ENCODE measurements at regions not wholly inside any gene's neighbourhood (a gene's known extent, or its start where the extent isn't known, plus 50 kb on each side); places are given as distances from the start of the nearest gene placed in this dataset.

DNA sequence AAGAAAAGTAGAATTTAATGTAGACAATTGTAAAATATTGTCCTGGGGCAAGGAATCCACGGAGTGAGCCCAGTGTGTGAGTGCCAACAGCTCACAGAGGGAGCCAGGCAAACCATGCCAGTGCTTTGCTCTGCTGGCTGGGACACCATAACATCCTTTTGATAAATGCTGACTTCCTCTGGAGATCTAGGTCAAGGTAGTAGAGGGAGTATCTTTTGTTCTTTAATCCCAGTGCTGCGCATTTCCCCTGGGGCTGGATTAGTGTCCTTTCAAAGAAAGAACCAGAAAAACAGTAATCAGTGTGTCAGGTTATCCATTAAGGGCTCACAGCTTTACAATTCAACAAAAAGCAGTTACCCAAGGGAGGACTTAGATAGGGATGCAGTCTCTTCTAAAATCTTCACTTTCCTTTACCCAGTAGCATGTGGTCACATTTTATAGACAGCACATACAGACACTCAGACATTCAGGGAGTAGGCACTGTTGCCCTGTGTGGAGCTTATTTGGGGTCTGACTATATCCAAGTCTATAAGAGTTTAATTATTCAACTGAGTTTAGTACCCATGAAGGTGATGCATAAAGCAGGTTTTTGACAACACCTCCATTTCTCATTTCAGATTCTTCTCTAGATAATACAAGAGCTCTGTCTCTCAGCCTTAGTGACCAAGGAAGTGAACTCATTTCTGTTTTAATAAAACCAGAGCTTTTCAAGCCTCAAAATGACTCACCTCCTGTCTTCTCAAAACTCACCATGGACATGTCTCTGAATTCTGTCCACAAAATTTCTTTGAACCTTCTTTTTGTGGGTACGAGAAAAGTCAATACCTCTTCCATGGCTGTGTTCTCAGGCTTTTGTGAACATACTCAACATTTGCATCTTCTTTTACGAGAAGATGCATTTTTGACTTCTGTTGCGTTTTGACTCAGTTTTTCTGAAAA lies 215.3 kb downstream of the BRINP2 start:
- DNase-seq = no peak

DNA sequence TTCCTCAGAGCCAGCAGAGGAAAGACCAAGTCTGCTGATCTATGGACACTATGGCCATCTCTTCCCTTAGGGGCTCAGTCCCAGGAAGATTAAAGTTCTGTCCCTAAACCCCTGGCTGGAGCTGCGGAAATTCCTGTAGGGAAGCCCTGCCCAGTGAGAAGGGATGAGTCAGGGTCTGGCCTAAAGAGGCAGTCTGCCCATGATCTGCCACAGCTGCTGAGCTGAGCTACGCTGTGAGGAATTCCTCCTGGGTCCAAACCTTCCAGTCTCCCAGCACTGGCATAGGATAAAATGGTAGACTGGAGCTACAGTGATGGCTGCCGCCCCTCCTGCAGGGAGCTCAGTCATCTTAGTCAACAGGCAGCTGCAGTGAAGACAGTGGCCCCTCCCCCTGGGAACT lies 213.7 kb downstream of the BRINP2 start:
- no peak for DNase-seq

DNA sequence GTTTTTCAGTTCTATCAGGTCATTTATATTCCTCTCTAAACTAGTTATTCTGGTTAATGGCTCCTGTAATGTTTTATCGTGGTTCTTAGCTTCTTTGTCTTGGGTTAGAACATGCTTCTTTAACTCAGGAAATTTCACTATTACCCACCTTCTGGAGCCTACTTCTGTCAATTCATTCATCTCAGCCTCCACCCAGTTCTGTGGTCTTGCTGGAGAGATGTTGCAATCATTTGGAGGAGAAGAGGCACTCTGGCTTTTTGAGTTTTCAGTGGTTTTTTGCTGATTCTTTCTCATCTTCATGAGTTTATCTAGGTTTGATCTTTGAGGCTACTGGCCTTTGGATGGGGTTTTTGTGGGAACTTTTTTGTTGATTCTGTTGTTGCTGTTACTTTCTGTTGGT lies 213.0 kb downstream of the BRINP2 start:
- DNase-seq = no peak

DNA sequence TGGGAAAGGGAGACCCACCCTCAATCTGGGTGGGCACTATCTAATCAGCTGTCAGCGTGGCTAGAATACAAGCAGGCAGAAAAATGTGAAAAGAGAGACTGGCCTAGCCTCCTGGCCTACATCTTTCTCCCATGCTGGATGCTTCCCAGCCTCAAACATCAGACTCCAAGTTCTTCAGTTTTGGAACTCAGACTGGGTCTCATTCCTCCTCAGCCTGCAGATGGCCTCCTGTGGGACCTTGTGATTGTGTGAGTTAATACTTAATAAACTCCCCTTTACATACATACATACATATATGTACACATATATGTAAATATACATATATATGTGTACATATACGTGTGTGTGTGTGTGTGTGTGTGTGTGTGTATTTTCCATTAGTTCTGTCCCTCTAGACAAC lies 207.1 kb downstream of the BRINP2 start:
- no peak for DNase-seq

DNA sequence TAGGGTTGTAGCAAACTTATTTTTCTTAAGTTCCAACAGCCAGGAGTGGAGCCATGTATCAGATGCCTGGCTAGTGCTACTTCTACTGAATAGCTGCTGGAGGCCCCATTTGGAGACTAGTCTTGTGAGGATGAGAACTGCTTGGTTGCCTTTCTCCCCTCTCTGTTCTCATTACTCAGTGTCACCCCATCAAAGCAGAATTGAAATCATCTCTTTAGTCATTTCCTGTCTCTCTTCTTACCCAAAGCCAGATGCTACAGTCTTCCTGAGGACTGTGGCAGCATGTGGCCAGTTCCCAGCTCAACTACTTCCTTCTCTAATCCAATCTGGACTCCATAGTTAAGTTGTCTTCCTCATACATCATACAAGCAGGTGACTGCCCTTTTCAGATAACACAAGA lies 197.5 kb downstream of the BRINP2 start:
- no peak for DNase-seq

DNA sequence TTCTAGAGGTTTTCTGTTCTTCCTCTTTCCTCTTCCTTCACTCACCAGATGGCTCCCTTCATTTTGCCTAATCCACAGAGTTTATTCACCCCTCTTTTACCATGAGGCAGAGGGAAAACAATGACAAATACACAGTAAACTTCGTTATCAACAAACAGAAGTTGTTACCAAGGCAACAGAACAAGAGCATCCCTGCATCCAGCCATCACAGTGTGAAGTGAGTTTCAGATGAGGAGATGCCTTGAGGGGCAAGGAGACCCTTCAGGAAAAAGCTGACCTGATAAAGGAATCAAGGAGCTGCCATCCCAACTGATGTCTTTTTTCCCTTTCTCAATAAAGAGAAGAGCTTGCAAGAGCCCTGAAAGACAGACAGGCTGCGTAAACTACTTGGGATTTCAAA lies 195.3 kb downstream of the BRINP2 start:
- no peak for DNase-seq

DNA sequence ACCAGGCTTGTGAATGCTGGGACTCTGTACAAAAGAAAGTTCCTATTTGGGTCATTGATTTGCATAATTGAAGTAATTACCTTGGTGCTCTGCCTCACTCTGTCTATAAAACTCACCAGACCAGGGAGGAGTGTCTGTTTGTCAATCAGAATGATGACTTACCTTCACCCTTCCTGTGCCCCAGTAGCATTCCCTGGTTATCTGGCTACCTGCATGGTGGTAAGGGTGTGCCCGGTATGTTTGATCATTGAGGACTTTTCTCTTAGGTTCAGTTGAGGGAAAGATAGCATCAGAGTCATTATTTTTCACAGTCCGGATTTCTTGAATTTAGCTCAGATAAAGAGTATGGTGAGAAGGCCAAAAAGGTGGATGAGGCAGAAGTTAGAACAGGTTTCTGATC lies 190.0 kb downstream of the BRINP2 start:
- DNase-seq = no peak

DNA sequence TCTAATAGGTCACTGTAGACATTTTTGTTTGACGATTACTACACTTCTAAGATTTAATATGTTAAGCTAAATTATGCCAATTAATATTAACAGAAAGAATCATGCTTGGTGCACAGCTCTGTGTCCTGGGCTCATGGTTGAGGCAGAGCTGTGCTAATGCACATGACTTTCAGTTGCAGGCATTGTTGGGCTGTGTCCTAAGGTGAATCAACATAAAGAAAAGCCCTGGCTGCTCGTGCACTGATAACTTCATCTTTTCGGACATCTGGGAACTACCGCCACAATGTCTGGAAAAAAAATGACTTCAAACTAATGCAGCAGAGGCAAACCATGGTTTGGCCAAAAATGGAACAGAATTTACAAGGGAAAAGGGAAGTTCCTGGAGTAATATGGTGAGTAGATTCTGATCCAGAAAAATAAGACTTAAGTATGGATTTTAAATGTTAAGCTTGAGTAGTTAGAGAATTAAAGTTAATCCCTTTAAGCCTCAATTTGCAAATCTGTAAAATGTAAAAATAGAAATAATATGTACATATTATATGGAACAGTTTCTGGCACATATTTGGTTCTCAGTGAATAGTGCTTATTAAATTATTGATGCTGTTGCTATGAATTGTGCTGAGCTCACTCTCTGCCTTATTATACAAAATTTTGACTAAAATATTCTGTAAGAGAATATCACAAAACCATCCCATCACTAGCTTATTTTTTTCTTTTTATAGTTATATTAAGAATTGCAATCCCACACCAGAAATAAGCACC lies 186.1 kb downstream of the BRINP2 start:
- no peak for DNase-seq

DNA sequence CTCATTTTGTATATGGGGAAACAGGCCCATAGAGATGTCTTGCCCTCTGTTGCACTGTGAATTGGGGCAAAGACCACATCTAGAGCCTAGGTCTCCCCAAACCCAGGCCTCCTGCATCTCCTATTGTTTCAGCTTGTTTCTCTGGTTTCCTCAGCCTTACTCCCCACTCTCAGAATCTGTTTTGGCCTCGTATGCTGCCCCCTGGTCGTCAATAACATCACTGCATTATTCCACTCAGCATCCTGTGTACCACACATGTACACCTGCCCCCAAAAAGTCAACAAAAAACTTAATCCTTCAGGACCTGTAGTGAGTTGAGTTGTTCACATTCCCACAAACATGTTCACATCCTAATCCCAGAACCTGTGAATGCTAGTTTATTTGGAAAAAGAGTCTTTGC lies 184.8 kb downstream of the BRINP2 start:
- DNase-seq = no peak

DNA sequence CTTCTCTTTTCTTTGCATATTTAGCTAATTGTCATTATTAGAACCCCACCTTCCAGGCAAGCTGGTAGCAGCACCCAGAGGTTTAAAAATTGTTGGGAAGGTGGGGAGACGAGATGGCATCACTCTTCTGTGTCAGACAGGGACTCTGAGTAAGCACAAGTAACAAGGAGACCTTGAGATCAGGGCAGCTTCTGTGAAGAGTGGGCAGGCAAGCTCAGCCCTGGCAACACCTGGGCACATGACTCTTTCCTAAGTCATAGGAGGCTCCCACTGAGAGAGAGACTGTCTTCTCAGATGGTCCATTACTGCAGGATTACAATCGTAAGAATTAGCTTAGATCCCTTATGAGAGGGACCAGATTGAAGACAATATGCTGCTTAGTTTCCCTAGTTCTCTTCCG lies 183.5 kb downstream of the BRINP2 start:
- DNase-seq = no peak

DNA sequence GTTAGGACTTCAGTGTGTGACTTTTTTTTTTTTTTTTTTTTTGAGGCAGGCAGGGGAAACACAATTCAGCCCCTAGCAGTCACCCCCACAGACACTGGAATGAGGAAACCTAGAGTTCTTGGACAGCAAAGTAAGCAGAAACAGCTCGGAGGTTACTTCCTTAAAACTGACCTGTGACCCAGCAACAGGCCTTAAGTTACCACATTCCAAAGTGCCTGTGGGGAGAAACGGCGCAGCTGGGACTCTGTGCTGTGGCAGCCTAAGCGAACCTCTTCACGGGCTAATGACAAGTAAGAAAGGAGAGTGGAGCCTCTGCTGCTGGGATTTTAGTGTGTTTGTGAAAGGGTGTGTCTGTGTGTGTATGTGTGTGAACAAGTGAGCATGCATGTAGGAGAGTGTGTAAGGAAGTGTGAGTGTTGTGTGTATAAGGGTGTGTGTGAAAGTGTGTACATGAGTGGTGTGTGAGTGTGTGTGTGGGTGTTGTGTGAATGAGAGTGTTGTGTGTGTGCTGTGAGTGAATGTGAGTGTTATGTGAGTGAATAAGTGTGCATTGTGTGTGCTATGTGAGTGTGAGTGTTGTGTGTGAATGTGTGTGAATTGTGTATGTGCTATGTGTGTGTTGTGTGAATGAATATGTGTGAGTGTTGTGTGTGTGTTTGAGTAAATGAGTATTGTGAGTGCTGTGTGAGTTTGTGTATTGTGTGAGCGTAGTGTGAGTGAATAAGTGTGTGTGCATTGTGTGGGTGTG lies 180.8 kb downstream of the BRINP2 start:
- no peak for DNase-seq

DNA sequence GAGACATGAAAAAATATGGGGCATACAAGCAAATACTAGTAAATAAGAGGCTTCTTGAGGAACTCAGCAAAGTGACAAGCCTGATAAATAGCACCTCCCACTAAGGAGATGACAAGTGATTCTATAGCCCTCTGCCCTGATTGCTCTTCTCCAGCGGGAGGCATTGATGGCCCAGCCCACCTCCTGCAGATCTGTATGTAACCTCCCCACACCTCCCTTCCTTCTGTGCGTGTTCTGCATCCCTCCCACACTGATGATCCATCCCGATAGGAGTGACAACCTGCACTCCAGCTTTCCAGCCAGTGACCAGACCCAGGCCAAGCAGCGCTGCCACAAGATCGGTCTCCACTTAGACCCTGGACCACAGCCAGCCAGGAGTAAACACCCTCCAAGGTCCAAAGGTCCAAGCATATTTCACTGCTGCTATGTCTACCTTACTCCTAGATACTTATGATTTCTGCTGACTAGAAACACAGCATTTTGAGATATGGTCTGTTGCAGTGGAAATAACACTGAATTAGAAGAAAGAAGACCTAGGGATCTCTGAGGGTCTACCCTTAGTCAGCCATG lies 176.1 kb downstream of the BRINP2 start:
- DNase-seq = no peak

DNA sequence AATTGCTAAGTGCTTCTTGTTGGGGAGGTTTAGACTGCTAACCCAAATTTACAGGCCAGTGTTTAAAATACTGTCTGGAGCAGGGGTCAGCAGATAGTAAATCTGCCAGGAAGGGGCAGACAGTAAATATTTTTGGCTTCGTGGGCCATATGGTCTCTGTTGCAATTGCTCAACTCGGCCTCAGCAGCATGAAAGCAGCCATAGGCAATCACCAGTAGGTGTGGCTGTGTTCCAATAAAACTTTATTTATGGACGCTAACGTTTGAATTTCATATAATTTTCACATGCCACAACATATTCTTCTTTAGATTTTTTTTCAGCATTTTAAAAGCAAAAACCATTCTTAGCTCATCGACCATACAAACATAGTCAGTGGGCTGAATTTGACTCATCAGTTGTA lies 172.7 kb downstream of the BRINP2 start:
- no peak for DNase-seq

DNA sequence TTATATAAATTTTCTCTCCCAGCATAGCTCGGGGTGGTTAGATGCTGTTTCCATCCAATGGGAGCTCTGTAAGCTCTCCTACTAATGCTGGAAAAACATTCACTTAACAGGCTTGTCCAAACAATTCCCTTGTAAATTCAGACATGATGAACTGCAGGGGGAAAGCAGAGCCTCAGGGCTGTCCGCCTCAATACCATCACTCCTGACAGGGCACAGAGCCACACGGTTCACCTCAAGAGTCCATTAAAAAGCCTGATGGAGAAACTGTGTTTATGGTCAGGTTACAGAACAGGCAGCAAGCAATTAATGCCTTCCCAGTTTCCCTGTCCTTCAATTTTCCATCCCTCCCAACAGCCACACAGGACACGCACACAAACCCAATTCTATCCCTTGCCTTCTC lies 171.0 kb downstream of the BRINP2 start:
- no peak for DNase-seq

DNA sequence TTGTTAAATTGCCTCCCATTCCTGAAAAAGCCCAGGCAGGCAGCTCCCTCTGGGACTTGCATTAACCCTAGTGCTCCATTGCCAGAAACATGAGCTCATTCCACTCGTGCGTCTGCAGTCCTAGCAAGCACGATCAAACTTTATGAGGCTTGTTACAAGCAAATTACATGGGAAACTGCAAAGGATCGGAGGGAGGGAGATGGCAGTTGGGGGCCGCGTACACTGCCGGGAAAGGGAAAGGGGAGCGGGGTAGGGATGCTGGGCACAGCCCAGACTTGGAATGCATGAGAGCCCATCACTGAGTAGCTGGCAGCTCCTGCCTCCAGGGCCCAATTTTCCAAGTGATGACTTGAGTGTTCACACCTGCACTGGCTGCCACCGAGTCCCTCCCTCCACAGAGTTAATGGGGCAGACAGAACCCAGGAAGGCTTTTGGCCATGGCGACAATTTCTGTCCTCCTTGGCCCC lies 169.9 kb downstream of the BRINP2 start:
- peak; percentile 21 for DNase-seq

DNA sequence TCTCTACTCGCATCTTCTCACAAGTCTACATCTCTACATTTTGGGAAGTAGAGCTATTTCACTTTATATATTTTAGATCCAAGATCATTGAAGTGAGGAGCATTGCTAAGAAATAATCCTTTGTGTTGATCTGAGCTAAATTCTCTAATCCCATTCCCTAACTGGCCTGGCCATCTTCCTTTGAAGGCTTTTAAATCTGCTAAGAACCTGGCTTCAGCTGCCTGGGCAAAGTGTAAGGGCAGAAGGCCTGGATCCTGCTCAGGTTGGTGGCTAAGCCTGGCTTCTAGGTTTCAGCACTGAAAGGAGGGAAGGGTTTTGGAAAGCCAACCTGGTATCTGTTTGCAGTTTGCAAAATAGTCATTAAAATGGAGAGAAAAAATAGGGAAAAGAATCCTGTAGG lies 167.6 kb downstream of the BRINP2 start:
- DNase-seq = no peak

DNA sequence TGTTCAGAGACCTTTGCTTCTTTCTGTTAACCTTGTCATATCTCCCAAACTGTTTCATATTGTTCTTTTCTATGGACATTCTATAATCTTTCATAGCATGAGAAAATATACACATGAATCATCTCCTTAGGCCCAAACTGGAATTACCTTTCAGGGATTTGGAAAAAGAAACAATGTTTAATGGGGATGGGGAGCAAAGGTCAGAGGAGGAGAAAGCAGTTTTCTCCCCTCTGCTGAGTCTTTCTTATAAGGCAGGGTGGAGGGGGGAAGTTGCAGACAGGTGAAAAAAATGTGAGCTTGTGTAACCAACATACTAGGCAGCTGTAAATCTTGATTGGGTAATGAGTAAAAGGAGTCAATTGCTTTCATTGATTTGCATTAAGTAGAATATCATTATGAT lies 164.1 kb downstream of the BRINP2 start:
- DNase-seq = no peak

DNA sequence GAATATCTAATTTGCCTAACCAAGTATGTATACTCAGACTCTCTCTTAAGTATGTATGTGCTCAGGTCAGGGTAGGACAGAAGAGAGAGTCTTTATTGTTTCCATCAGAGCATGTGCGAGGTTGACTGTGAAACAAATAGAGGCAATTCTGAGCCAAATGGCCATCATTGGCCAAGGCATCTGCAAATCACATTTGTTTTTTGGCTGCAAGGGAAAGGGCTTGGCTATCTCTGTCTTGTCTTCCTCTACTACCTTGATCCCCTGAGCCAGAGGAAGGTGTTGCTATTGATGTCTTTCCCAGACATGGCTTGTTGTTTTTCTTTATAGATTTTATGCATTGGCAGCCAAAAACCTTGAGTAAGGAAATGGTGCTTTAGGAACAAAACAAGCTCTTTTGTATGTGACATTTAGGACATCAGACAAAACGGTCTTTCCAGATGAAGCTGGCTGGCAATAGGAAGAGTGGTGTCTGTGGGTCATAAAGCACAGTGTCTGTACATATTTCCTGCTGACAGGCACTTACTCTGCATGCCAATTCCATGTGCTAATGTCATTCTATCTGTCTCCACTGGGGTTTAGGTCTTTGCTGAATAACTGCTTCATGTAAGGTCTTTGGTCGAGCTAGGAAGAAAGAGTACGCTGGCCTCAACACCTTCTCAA lies 163.3 kb downstream of the BRINP2 start:
- DNase-seq = no peak
